Gastroesophageal sphincter (tissue), 3 donors: ENCODE measurements at regions not wholly inside any gene's neighbourhood (a gene's known extent, or its start where the extent isn't known, plus 50 kb on each side); places are given as distances from the start of the nearest gene placed in this dataset.

Experiments used
- CTCF ChIP-seq, 4 experiments: fragments of 200-600 bp in 2 of 4; fragments of 450-650 bp in 2 of 4; sonication (generic) in 1 of 4; IDR thresholded peaks; one replicate each; pipeline ENCODE4 v1.5.1; 2017 to 2019; ENCODE audit warnings: antibody characterized with exemption in 4 of 4, mild to moderate bottlenecking in 2 of 4, moderate library complexity in 2 of 4
- POLR2AphosphoS5 ChIP-seq: sonication (generic); formaldehyde crosslinking; IDR thresholded peaks from one replicate; pipeline ENCODE4 v1.6.1; 2017; ENCODE audit warnings: antibody characterized with exemption

- TF ChIP-seq CTCF (IDR thresholded peaks at IDR 0.05) = no peak
- TF ChIP-seq POLR2AphosphoS5 = no peak
These were observed 397.7 kb downstream of the TRIB2 start for GRCh38 chr2:13114391-13114790.
